K562 (cell line): ENCODE measurements at regions not wholly inside any gene's neighbourhood (a gene's known extent, or its start where the extent isn't known, plus 50 kb on each side); places are given as distances from the start of the nearest gene placed in this dataset.

Source experiments
- ATAC-seq: fragments of 200-7000 bp; cut with Tn5 transposase; 3 replicates; pipeline ENCODE4 v1.9.1; 2020; ENCODE audit warnings: moderate library complexity
- BruUV-seq: library from RNA; stranded (reverse); fragments of 400-500 nt; replicated peaks from 2 replicates; lab custom pipeline; 2021; lab: Mats Ljungman, UMichigan
- CTCF ChIA-PET: fragments of 300-600 bp; formaldehyde crosslinking; extraction: SDS; loops from one replicate; lab custom pipeline; 2021; ENCODE audit warnings: low intra/inter-chr PET ratio; lab: Yijun Ruan, JAX
- POLR2A ChIA-PET: fragments of 300-600, 350-650 bp; sonication (Branson Sonifier 250); formaldehyde crosslinking; extraction: SDS; loops from one replicate; lab custom pipeline; 2021; ENCODE audit warnings: antibody characterized with exemption, inconsistent platforms; lab: Yijun Ruan, JAX
- DNase-seq, 4 experiments: peaks; one replicate each; pipeline versions ENCODE4 v3.0.0 to v3.0.0-alpha.2; 2011 to 2018; ENCODE audit warnings: low spot score in 3 of 4, mixed read lengths in 3 of 4; ENCODE audit errors: extremely low read depth in 1 of 4
- FAIRE-seq: peaks from 2 replicates; lab custom pipeline; 2011; peaks lifted over from hg19 to GRCh38; lab: Jason Lieb, UNC
- H2AFZ ChIP-seq: 2 replicates; pipeline ENCODE4 v1.6.0; 2011; ENCODE audit warnings: low read depth, low read length, control low read depth, inconsistent platforms
- H3K27ac ChIP-seq: fragments of 200-600 bp; 3 replicates; pipeline ENCODE4 v1.8.0; 2011; ENCODE audit warnings: low read depth, mild to moderate bottlenecking, control low read depth, inconsistent platforms, low read length, moderate library complexity, mixed read lengths; ENCODE audit errors: extremely low read depth
- H3K27me3 ChIP-seq, 2 experiments: fragments of 300-600 bp in 1 of 2; 2 replicates in 1 of 2; 3 replicates in 1 of 2; pipeline versions ENCODE4 v1.6.0 to v1.8.0; 2011; ENCODE audit warnings: inconsistent platforms in 2 of 2, low read length in 2 of 2, mild to moderate bottlenecking in 1 of 2, mixed read lengths in 1 of 2, moderate library complexity in 1 of 2; ENCODE audit not compliant: control insufficient read depth in 2 of 2, insufficient read depth in 2 of 2
- H3K36me3 ChIP-seq: fragments of 300-600 bp; 3 replicates; pipeline ENCODE4 v1.8.0; 2011; ENCODE audit warnings: mild to moderate bottlenecking, low read length, inconsistent platforms; ENCODE audit not compliant: control insufficient read depth, insufficient read depth
- H3K4me1 ChIP-seq, 2 experiments: fragments of 200-600 bp in 1 of 2; replicated peaks in 1 of 2; 2 replicates in 1 of 2; 3 replicates in 1 of 2; pipeline versions ENCODE4 v1.5.1 to v1.8.0; 2011; ENCODE audit warnings: inconsistent platforms in 2 of 2, low read length in 2 of 2, mild to moderate bottlenecking in 1 of 2, mixed read lengths in 1 of 2, moderate library complexity in 1 of 2; ENCODE audit not compliant: control insufficient read depth in 2 of 2, insufficient read depth in 2 of 2
- H3K4me2 ChIP-seq: 2 replicates; pipeline ENCODE4 v1.6.1; 2011; ENCODE audit warnings: low read length, control low read depth, inconsistent platforms, mixed read lengths; ENCODE audit not compliant: insufficient read depth
- H3K4me3 ChIP-seq: fragments of 200-600 bp; sonication (generic), shearing (Covaris generic); 2 replicates; pipeline ENCODE4 v1.5.1; 2016; ENCODE audit warnings: control low read depth, inconsistent platforms
- H3K79me2 ChIP-seq: fragments of 200-600 bp; 3 replicates; pipeline ENCODE4 v1.8.0; 2011; ENCODE audit warnings: low read length, inconsistent platforms; ENCODE audit not compliant: control insufficient read depth, insufficient read depth
- H3K9ac ChIP-seq, 2 experiments: 2 replicates each; pipeline versions ENCODE4 v1.6.0 to v1.6.1; 2011; ENCODE audit warnings: low read depth in 2 of 2, low read length in 2 of 2, control low read depth in 1 of 2, inconsistent platforms in 1 of 2, mild to moderate bottlenecking in 1 of 2, mixed read lengths in 1 of 2; ENCODE audit not compliant: insufficient read depth in 1 of 2
- H3K9me1 ChIP-seq: one replicate; pipeline ENCODE4 v1.6.0; 2011; ENCODE audit warnings: inconsistent platforms, mild to moderate bottlenecking, low read length, moderate library complexity; ENCODE audit not compliant: control insufficient read depth, insufficient read depth
- H3K9me3 ChIP-seq: replicated peaks from 2 replicates; pipeline ENCODE4 v1.5.1; 2011; ENCODE audit warnings: low read depth, low read length, inconsistent platforms; ENCODE audit not compliant: control insufficient read depth, insufficient read depth
- H4K20me1 ChIP-seq: replicated peaks from 2 replicates; pipeline ENCODE4 v1.6.1; 2011; ENCODE audit warnings: low read length, inconsistent platforms, mixed read lengths; ENCODE audit not compliant: control insufficient read depth, insufficient read depth
- MBD2 ChIP-seq: sonication (generic); IDR thresholded peaks from 2 replicates; pipeline ENCODE4 v1.6.1; 2016; ENCODE audit warnings: low read depth, borderline replicate concordance
- NCOA4 ChIP-seq: fragments of 450-650 bp; IDR thresholded peaks from 2 replicates; pipeline ENCODE4 v1.6.1; 2018; ENCODE audit warnings: mild to moderate bottlenecking; ENCODE audit not compliant: partially characterized antibody
- NFIC ChIP-seq: fragments of 450-650 bp; IDR thresholded peaks from 2 replicates; pipeline ENCODE4 v1.6.1; 2017; ENCODE audit warnings: mild to moderate bottlenecking, inconsistent platforms
- POLR3G ChIP-seq: IDR thresholded peaks from 2 replicates; pipeline ENCODE4 v1.6.1; 2011; ENCODE audit not compliant: insufficient read length, insufficient replicate concordance; ENCODE audit errors: extremely low read depth
- PTRF ChIP-seq: fragments of 450-650 bp; IDR thresholded peaks from 2 replicates; pipeline ENCODE4 v1.6.1; 2016; ENCODE audit warnings: mild to moderate bottlenecking, missing genetic modification characterization, missing compliant biosample characterization
- SMC3 ChIP-seq: conservative IDR thresholded peaks from 2 replicates; pipeline ENCODE4 v1.6.1; 2011; ENCODE audit warnings: low read depth, low read length, improper control_type of control experiment; ENCODE audit not compliant: insufficient read depth
- ZKSCAN3 ChIP-seq: fragments of 250-450 bp; sonication (Bioruptor Pico); IDR thresholded peaks from 2 replicates; pipeline ENCODE4 v1.4.0; 2020
- ZNF584 ChIP-seq: fragments of 200-800 bp; sonication (Bioruptor generic); IDR thresholded peaks from 2 replicates; pipeline ENCODE4 v1.6.1; 2016; ENCODE audit warnings: low read depth, mild to moderate bottlenecking, missing genetic modification characterization, missing compliant biosample characterization
- ZNF589 ChIP-seq: fragments of 200-800 bp; sonication (Bioruptor generic); IDR thresholded peaks from 2 replicates; pipeline ENCODE4 v1.6.1; 2016; ENCODE audit warnings: low read depth, missing genetic modification characterization, missing compliant biosample characterization
- ZNF696 ChIP-seq: fragments of 250-450 bp; sonication (Bioruptor Pico); conservative IDR thresholded peaks from 2 replicates; pipeline ENCODE4 v1.4.0; 2020; ENCODE audit warnings: mild to moderate bottlenecking, moderate library complexity
- ZNF780A ChIP-seq: fragments of 250-450 bp; sonication (Bioruptor Pico); IDR thresholded peaks from 2 replicates; pipeline ENCODE4 v1.5.0; 2021; ENCODE audit warnings: mild to moderate bottlenecking
- WGBS: fragments of 100-300 bp; shearing (Covaris generic); methylation state at CpG from one replicate; pipeline ENCODE4 v1.1.6; 2016; ENCODE audit warnings: low coverage, mixed read lengths; ENCODE audit not compliant: insufficient coverage; ENCODE audit errors: missing lambda C conversion rate; 5-methylcytosine and 5-hydroxymethylcytosine counted together
- in situ Hi-C: fragments of 300-500 bp; cut with MboI; formaldehyde crosslinking; loops from 4 replicates; pipeline ENCODE4 v1.15.0; 2018; ENCODE audit warnings: inconsistent platforms, mixed read lengths
- intact Hi-C: fragments of 100-400 bp; cut with micrococcal nuclease; formaldehyde crosslinking; loops from 2 replicates; pipeline ENCODE4 v1.14.2; 2022
- TF ChIP-seq, protein P1 (sequence below): sonication (generic); formaldehyde crosslinking; IDR thresholded peaks from 2 replicates; pipeline ENCODE4 v1.9.0; 2022; ENCODE audit warnings: mild to moderate bottlenecking, missing genetic modification reagents
- TF ChIP-seq, protein P2 (sequence below): sonication (generic); formaldehyde crosslinking; IDR thresholded peaks from 2 replicates; pipeline ENCODE4 v1.8.0; 2022; ENCODE audit warnings: missing genetic modification reagents, mild to moderate bottlenecking, borderline replicate concordance
- TF ChIP-seq, protein P3 (sequence below): fragments of 450-650 bp; formaldehyde crosslinking; IDR thresholded peaks from 2 replicates; pipeline ENCODE4 v1.4.0; 2020; ENCODE audit warnings: mild to moderate bottlenecking, mixed read lengths
- TF ChIP-seq, protein P4 (sequence below): sonication (generic); formaldehyde crosslinking; IDR thresholded peaks from 2 replicates; pipeline ENCODE4 v1.8.1; 2022; ENCODE audit warnings: missing genetic modification reagents
- TF ChIP-seq, protein P5 (sequence below): sonication (generic); formaldehyde crosslinking; IDR thresholded peaks from 2 replicates; pipeline ENCODE4 v1.8.0; 2022; ENCODE audit warnings: mild to moderate bottlenecking, missing genetic modification reagents

DNA sequence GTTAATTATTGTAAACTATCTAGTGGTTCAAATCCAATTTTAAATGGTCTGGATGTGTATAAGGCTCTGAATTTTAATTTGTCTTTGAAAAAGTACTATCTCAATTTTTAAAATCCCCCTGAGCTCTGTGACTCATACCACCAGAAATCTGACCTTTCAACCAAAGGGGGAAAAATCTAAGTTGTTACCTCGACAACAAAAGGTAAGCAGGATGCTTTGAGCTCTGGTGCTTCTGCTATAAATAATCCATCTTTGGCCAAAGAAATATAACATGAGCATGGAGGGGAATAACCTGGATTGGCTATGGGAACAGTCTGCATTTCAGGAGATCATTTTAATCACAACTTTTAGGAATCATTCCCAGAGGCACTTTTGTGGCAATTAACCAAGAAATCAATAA is 76.3 kb upstream of the PCSK1 start:
- Histone ChIP-seq H3K4me3 (no peak overlapping the region), H3K9me3 (no peaks in the 10 kb centered on the region), H3K79me2 (no peaks in the 10 kb centered on the region), H3K4me1 (no peaks in the 10 kb centered on the region), H3K27ac (no peak overlapping the region), H3K36me3 (no peaks in the 10 kb centered on the region), H2AFZ (no peak overlapping the region), H3K9ac (no peak overlapping the region), H3K4me2 (no peak overlapping the region), H4K20me1 (no peaks in the 10 kb centered on the region), H3K27me3 (no peaks in the 10 kb centered on the region; a peak in 1 of 5 replicates), H3K9me1 (no peaks in the 10 kb centered on the region)
- no peak for TF ChIP-seq ZNF696 (CRISPR knock-in tag)
- no peak for TF ChIP-seq ZKSCAN3 (CRISPR knock-in tag)
- TF ChIP-seq NFIC, result no peak
- no peak for TF ChIP-seq NCOA4
- TF ChIP-seq ZNF780A (CRISPR knock-in tag), result no peak
- TF ChIP-seq, protein P1, sequence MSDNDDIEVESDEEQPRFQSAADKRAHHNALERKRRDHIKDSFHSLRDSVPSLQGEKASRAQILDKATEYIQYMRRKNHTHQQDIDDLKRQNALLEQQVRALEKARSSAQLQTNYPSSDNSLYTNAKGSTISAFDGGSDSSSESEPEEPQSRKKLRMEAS (CRISPR knock-in tag), result no peak
- TF ChIP-seq, protein P2, sequence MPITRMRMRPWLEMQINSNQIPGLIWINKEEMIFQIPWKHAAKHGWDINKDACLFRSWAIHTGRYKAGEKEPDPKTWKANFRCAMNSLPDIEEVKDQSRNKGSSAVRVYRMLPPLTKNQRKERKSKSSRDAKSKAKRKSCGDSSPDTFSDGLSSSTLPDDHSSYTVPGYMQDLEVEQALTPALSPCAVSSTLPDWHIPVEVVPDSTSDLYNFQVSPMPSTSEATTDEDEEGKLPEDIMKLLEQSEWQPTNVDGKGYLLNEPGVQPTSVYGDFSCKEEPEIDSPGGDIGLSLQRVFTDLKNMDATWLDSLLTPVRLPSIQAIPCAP (CRISPR knock-in tag), result no peak
- TF ChIP-seq ZNF584 (CRISPR knock-in tag), result no peak
- no peak for TF ChIP-seq POLR3G
- TF ChIP-seq, protein P3, sequence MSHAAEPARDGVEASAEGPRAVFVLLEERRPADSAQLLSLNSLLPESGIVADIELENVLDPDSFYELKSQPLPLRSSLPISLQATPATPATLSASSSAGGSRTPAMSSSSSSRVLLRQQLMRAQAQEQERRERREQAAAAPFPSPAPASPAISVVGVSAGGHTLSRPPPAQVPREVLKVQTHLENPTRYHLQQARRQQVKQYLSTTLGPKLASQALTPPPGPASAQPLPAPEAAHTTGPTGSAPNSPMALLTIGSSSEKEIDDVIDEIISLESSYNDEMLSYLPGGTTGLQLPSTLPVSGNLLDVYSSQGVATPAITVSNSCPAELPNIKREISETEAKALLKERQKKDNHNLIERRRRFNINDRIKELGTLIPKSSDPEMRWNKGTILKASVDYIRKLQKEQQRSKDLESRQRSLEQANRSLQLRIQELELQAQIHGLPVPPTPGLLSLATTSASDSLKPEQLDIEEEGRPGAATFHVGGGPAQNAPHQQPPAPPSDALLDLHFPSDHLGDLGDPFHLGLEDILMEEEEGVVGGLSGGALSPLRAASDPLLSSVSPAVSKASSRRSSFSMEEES, result no peak
- no peak for TF ChIP-seq PTRF
- TF ChIP-seq, protein P4, sequence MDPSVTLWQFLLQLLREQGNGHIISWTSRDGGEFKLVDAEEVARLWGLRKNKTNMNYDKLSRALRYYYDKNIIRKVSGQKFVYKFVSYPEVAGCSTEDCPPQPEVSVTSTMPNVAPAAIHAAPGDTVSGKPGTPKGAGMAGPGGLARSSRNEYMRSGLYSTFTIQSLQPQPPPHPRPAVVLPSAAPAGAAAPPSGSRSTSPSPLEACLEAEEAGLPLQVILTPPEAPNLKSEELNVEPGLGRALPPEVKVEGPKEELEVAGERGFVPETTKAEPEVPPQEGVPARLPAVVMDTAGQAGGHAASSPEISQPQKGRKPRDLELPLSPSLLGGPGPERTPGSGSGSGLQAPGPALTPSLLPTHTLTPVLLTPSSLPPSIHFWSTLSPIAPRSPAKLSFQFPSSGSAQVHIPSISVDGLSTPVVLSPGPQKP, result no peak
- no peak for TF ChIP-seq MBD2
- TF ChIP-seq, protein P5, sequence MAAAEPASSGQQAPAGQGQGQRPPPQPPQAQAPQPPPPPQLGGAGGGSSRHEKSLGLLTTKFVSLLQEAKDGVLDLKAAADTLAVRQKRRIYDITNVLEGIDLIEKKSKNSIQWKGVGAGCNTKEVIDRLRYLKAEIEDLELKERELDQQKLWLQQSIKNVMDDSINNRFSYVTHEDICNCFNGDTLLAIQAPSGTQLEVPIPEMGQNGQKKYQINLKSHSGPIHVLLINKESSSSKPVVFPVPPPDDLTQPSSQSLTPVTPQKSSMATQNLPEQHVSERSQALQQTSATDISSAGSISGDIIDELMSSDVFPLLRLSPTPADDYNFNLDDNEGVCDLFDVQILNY (CRISPR knock-in tag), result no peak
- TF ChIP-seq ZNF589 (CRISPR knock-in tag), result no peak
- TF ChIP-seq SMC3, result no peak
- intact Hi-C loops (no loop called here), in situ Hi-C loops (no loop called here)
- ChIA-PET POLR2A (no interaction called here), CTCF (no interaction called here)
- no TSS peak for BruUV-seq
- WGBS, result 0% methylated on average over 1 of the region's 1 CpG
- DNase-seq (no peak), ATAC-seq (no peak), FAIRE-seq (no peak)
